ENCODE measurements at regions not wholly inside any gene's neighbourhood (a gene's known extent, or its start where the extent isn't known, plus 50 kb on each side); places are given as distances from the start of the nearest gene placed in this dataset. TPM values are rescaled to one million over a fixed set of nuclear protein-coding genes. Genes with fewer than 3 reads are reported as not detected.

Small RNA genes lying in the stretch of these regions (microRNA-seq; reads per million reads assigned to microRNA genes)
- gene MIR4436B2, result not detected
